GM23338 (cell line): ENCODE measurements at regions not wholly inside any gene's neighbourhood (a gene's known extent, or its start where the extent isn't known, plus 50 kb on each side); places are given as distances from the start of the nearest gene placed in this dataset.

ENCODE experiments used
- ATAC-seq: fragments of 200-7000 bp; cut with Tn5 transposase; 3 replicates; pipeline ENCODE4 v1.9.1; 2020
- DNase-seq: peaks from one replicate; pipeline ENCODE4 v3.0.0-alpha.2; 2015; ENCODE audit warnings: low spot score
- H2AFZ ChIP-seq: fragments of 200-600 bp; sonication (generic); 2 replicates; pipeline ENCODE4 v1.8.0; 2016; ENCODE audit warnings: antibody characterized with exemption, mild to moderate bottlenecking, moderate library complexity
- H3F3A ChIP-seq: fragments of 200-600 bp; sonication (generic); replicated peaks from 2 replicates; pipeline ENCODE4 v1.8.0; 2017; ENCODE audit warnings: antibody characterized with exemption, mixed run types, low read depth
- H3K27ac ChIP-seq: fragments of 200-600 bp; sonication (generic); 2 replicates; pipeline ENCODE4 v1.6.1; 2016; ENCODE audit warnings: low read depth
- H3K27me3 ChIP-seq: fragments of 200-600 bp; sonication (generic); 2 replicates; pipeline ENCODE4 v1.8.0; 2016; ENCODE audit warnings: mild to moderate bottlenecking, mixed run types, moderate library complexity; ENCODE audit not compliant: insufficient read depth
- H3K36me3 ChIP-seq: fragments of 200-600 bp; sonication (generic); 2 replicates; pipeline ENCODE4 v1.8.0; 2016; ENCODE audit warnings: mild to moderate bottlenecking; ENCODE audit not compliant: insufficient read depth
- H3K4me1 ChIP-seq: fragments of 200-600 bp; sonication (generic); 2 replicates; pipeline ENCODE4 v1.8.0; 2016; ENCODE audit warnings: mild to moderate bottlenecking, moderate library complexity; ENCODE audit not compliant: insufficient read depth
- H3K4me2 ChIP-seq: fragments of 200-600 bp; sonication (generic); 2 replicates; pipeline ENCODE4 v1.7.1; 2017; ENCODE audit warnings: mixed run types
- H3K4me3 ChIP-seq: fragments of 200-600 bp; sonication (generic); 2 replicates; pipeline ENCODE4 v1.6.1; 2016; ENCODE audit warnings: mixed run types
- H3K79me2 ChIP-seq: fragments of 200-600 bp; sonication (generic); replicated peaks from 2 replicates; pipeline ENCODE4 v1.8.0; 2017; ENCODE audit warnings: mild to moderate bottlenecking; ENCODE audit not compliant: insufficient read depth
- H3K9me2 ChIP-seq: fragments of 200-600 bp; sonication (generic); 2 replicates; pipeline ENCODE4 v1.8.0; 2017; ENCODE audit not compliant: insufficient read depth
- H4K20me1 ChIP-seq: fragments of 200-600 bp; sonication (generic); replicated peaks from 2 replicates; pipeline ENCODE4 v1.8.0; 2017; ENCODE audit warnings: mild to moderate bottlenecking; ENCODE audit not compliant: insufficient read depth
- H3K27ac Mint-ChIP-seq: 2 replicates; pipeline ENCODE4 v1.8.0; 2020; ENCODE audit warnings: inconsistent platforms, mild to moderate bottlenecking, moderate library complexity, mixed read lengths
- H3K27me3 Mint-ChIP-seq: 3 replicates; pipeline ENCODE4 v1.8.0; 2022; ENCODE audit warnings: low read depth, mild to moderate bottlenecking, moderate library complexity, mixed read lengths, inconsistent platforms; ENCODE audit not compliant: insufficient read depth, poor library complexity
- H3K36me3 Mint-ChIP-seq: 3 replicates; pipeline ENCODE4 v1.8.0; 2021; ENCODE audit warnings: low read depth, mild to moderate bottlenecking, inconsistent platforms, moderate library complexity, mixed read lengths
- H3K4me1 Mint-ChIP-seq: 3 replicates; pipeline ENCODE4 v1.8.0; 2020; ENCODE audit warnings: mild to moderate bottlenecking, inconsistent platforms, mixed read lengths
- H3K4me3 Mint-ChIP-seq: 3 replicates; pipeline ENCODE4 v1.8.0; 2021; ENCODE audit warnings: moderate library complexity, mild to moderate bottlenecking, inconsistent platforms, mixed read lengths
- H3K9me3 Mint-ChIP-seq: 3 replicates; pipeline ENCODE4 v1.8.0; 2020; ENCODE audit warnings: moderate library complexity, mild to moderate bottlenecking, inconsistent platforms, mixed read lengths
- CREB1 ChIP-seq: fragments of 250-450 bp; sonication (Bioruptor Pico); IDR thresholded peaks from 2 replicates; pipeline ENCODE4 v1.5.0; 2020; ENCODE audit warnings: low read depth, mild to moderate bottlenecking, moderate library complexity
- EZH2phosphoT487 ChIP-seq: fragments of 200-600 bp; sonication (generic); IDR thresholded peaks from one replicate; pipeline ENCODE4 v1.8.1; 2018; ENCODE audit warnings: antibody characterized with exemption; ENCODE audit not compliant: unreplicated experiment
- JUNB ChIP-seq: IDR thresholded peaks from one replicate; pipeline ENCODE4 v1.6.1; 2016; ENCODE audit warnings: antibody characterized with exemption; ENCODE audit not compliant: unreplicated experiment
- NANOG ChIP-seq: IDR thresholded peaks from 2 replicates; pipeline ENCODE4 v1.6.1; 2016; ENCODE audit warnings: antibody characterized with exemption, borderline replicate concordance
- POLR2AphosphoS5 ChIP-seq: IDR thresholded peaks from 2 replicates; pipeline ENCODE4 v1.6.1; 2016; ENCODE audit warnings: antibody characterized with exemption, low read depth
- STAT1 ChIP-seq: IDR thresholded peaks from one replicate; pipeline ENCODE4 v1.6.1; 2016; ENCODE audit warnings: antibody characterized with exemption; ENCODE audit not compliant: unreplicated experiment
- ZNF114 ChIP-seq: fragments of 250-450 bp; sonication (Bioruptor Pico); IDR thresholded peaks from 2 replicates; pipeline ENCODE4 v1.5.0; 2020; ENCODE audit warnings: mild to moderate bottlenecking, moderate library complexity
- ZNF331 ChIP-seq: fragments of 250-450 bp; sonication (Bioruptor Pico); IDR thresholded peaks from 2 replicates; pipeline ENCODE4 v1.5.0; 2020; ENCODE audit warnings: low read depth, mild to moderate bottlenecking, moderate library complexity
- TF ChIP-seq, protein P1 (sequence below): fragments of 250-450 bp; sonication (Bioruptor Pico); IDR thresholded peaks from 2 replicates; pipeline ENCODE4 v1.5.0; 2020; ENCODE audit warnings: mild to moderate bottlenecking, moderate library complexity
- TF ChIP-seq, protein P2 (sequence below): IDR thresholded peaks from 2 replicates; pipeline ENCODE4 v1.6.1; 2016; ENCODE audit warnings: antibody characterized with exemption

DNA sequence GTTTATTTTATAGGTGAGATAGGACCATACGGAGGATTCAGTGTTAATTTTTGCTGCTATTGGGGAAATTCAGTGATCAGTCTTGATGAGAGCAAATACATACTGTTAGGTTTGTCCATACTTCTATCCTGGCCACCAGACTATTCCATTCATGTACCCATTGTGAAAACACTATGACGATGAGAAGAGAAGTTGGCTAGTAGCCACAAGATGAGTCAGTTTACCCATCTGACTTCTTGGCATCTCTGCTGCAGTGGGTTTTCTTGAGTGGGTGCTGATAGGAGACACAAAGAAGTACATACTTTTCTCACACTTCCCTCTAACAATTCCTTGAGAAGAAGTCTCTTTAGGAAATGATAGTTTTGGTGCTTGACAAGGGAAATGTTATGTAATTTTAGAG is 133.1 kb downstream of the TFPI2 start (continued):
- TF ChIP-seq, protein P1, sequence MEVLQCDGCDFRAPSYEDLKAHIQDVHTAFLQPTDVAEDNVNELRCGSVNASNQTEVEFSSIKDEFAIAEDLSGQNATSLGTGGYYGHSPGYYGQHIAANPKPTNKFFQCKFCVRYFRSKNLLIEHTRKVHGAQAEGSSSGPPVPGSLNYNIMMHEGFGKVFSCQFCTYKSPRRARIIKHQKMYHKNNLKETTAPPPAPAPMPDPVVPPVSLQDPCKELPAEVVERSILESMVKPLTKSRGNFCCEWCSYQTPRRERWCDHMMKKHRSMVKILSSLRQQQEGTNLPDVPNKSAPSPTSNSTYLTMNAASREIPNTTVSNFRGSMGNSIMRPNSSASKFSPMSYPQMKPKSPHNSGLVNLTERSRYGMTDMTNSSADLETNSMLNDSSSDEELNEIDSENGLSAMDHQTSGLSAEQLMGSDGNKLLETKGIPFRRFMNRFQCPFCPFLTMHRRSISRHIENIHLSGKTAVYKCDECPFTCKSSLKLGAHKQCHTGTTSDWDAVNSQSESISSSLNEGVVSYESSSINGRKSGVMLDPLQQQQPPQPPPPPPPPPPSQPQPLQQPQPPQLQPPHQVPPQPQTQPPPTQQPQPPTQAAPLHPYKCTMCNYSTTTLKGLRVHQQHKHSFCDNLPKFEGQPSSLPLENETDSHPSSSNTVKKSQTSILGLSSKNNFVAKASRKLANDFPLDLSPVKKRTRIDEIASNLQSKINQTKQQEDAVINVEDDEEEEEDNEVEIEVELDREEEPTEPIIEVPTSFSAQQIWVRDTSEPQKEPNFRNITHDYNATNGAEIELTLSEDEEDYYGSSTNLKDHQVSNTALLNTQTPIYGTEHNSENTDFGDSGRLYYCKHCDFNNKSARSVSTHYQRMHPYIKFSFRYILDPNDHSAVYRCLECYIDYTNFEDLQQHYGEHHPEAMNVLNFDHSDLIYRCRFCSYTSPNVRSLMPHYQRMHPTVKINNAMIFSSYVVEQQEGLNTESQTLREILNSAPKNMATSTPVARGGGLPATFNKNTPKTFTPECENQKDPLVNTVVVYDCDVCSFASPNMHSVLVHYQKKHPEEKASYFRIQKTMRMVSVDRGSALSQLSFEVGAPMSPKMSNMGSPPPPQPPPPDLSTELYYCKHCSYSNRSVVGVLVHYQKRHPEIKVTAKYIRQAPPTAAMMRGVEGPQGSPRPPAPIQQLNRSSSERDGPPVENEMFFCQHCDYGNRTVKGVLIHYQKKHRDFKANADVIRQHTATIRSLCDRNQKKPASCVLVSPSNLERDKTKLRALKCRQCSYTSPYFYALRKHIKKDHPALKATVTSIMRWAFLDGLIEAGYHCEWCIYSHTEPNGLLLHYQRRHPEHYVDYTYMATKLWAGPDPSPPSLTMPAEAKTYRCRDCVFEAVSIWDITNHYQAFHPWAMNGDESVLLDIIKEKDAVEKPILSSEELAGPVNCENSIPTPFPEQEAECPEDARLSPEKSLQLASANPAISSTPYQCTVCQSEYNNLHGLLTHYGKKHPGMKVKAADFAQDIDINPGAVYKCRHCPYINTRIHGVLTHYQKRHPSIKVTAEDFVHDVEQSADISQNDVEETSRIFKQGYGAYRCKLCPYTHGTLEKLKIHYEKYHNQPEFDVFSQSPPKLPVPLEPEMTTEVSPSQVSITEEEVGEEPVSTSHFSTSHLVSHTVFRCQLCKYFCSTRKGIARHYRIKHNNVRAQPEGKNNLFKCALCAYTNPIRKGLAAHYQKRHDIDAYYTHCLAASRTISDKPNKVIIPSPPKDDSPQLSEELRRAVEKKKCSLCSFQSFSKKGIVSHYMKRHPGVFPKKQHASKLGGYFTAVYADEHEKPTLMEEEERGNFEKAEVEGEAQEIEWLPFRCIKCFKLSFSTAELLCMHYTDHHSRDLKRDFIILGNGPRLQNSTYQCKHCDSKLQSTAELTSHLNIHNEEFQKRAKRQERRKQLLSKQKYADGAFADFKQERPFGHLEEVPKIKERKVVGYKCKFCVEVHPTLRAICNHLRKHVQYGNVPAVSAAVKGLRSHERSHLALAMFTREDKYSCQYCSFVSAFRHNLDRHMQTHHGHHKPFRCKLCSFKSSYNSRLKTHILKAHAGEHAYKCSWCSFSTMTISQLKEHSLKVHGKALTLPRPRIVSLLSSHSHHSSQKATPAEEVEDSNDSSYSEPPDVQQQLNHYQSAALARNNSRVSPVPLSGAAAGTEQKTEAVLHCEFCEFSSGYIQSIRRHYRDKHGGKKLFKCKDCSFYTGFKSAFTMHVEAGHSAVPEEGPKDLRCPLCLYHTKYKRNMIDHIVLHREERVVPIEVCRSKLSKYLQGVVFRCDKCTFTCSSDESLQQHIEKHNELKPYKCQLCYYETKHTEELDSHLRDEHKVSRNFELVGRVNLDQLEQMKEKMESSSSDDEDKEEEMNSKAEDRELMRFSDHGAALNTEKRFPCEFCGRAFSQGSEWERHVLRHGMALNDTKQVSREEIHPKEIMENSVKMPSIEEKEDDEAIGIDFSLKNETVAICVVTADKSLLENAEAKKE (CRISPR knock-in tag) = no peak
- no peak for TF ChIP-seq EZH2phosphoT487
- no peak for TF ChIP-seq ZNF331 (CRISPR knock-in tag)
- no peak for TF ChIP-seq JUNB
- no peak for TF ChIP-seq CREB1 (CRISPR knock-in tag)
- no peak for TF ChIP-seq STAT1
- TF ChIP-seq, protein P2, sequence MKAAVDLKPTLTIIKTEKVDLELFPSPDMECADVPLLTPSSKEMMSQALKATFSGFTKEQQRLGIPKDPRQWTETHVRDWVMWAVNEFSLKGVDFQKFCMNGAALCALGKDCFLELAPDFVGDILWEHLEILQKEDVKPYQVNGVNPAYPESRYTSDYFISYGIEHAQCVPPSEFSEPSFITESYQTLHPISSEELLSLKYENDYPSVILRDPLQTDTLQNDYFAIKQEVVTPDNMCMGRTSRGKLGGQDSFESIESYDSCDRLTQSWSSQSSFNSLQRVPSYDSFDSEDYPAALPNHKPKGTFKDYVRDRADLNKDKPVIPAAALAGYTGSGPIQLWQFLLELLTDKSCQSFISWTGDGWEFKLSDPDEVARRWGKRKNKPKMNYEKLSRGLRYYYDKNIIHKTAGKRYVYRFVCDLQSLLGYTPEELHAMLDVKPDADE = no peak

DNA sequence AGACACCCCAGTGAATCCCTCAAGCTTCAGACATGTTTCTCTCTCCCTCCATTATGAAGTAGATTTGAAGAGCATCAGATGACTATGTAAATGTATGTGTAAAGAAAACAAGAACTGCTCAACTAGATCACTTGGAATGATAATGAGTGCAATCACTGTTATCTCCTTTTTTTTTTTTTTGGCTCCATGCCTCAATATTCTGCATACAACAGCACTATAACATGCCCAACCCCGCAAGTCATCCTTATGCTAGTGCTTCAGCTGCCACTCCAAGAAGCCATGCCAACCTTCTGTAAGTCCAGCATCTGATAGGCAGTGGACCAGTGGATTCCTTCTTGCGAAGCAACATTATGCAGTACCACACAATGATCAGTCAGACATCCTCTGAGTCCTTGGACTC is 133.7 kb downstream of the TFPI2 start:
- Histone ChIP-seq H3K4me3 (no peak overlapping the region), H3K36me3 (no peaks in the 10 kb centered on the region), H3K79me2 (no peaks in the 10 kb centered on the region), H3K4me2 (peak overlapping the region; percentile 53; the same call in 1 of the 2 replicates), H3K9me2 (no peaks in the 10 kb centered on the region; the same call in none of the 2 replicates), H3K27me3 (no peaks in the 10 kb centered on the region), H4K20me1 (no peaks in the 10 kb centered on the region), H2AFZ (no peak overlapping the region), H3F3A (no peaks in the 10 kb centered on the region), H3K4me1 (peaks cover 13% of the 10 kb centered on the region), H3K27ac (no peak overlapping the region)
- Mint-ChIP-seq H3K4me1 (peaks cover 11% of the 10 kb centered on the region), H3K9me3 (no peaks in the 10 kb centered on the region), H3K36me3 (no peaks in the 10 kb centered on the region), H3K27ac (peak overlapping the region; percentile 57; the same call in 1 of the 2 replicates), H3K4me3 (no peak overlapping the region), H3K27me3 (no peaks in the 10 kb centered on the region)
- ATAC-seq (no peak), DNase-seq (no peak)
- no peak for TF ChIP-seq ZNF114 (CRISPR knock-in tag)
- no peak for TF ChIP-seq NANOG
- TF ChIP-seq, protein P1 (CRISPR knock-in tag) = no peak
- TF ChIP-seq POLR2AphosphoS5 = no peak
